Astrocyte (in vitro differentiated cells and primary cell): ENCODE measurements at regions not wholly inside any gene's neighbourhood (a gene's known extent, or its start where the extent isn't known, plus 50 kb on each side); places are given as distances from the start of the nearest gene placed in this dataset.

Experiments
- EZH2 ChIP-seq: IDR thresholded peaks from 2 replicates; pipeline ENCODE4 v1.6.1; 2012; ENCODE audit warnings: mild to moderate bottlenecking, low read length, inconsistent platforms; ENCODE audit not compliant: insufficient read depth
- TF ChIP-seq, protein P1 (sequence below): IDR thresholded peaks from 2 replicates; pipeline ENCODE4 v1.5.1; 2011; ENCODE audit warnings: low read depth, mild to moderate bottlenecking, inconsistent platforms, low read length, moderate library complexity; ENCODE audit not compliant: insufficient read depth

DNA sequence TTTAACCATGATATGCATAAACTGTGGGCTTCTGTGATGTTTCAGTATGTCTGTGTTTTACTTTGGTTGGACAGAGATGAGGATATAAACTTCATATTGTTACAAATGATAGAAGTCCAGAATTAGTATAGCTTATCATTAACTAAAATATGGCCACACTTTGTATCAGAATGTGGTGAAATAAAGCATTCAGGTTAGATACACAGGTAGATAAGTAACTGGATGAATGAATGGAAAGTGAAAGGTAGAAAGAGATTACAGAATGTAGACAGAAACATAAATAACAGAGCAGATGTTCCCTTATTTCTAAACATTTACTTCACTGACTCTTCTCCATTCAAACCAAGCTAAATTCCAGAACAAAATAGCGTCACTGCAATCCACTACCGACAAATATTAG is 1033.8 kb downstream of the CDH18 start:
- TF ChIP-seq, protein P1, sequence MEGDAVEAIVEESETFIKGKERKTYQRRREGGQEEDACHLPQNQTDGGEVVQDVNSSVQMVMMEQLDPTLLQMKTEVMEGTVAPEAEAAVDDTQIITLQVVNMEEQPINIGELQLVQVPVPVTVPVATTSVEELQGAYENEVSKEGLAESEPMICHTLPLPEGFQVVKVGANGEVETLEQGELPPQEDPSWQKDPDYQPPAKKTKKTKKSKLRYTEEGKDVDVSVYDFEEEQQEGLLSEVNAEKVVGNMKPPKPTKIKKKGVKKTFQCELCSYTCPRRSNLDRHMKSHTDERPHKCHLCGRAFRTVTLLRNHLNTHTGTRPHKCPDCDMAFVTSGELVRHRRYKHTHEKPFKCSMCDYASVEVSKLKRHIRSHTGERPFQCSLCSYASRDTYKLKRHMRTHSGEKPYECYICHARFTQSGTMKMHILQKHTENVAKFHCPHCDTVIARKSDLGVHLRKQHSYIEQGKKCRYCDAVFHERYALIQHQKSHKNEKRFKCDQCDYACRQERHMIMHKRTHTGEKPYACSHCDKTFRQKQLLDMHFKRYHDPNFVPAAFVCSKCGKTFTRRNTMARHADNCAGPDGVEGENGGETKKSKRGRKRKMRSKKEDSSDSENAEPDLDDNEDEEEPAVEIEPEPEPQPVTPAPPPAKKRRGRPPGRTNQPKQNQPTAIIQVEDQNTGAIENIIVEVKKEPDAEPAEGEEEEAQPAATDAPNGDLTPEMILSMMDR = no peak
- no peak for TF ChIP-seq EZH2
